GM23338 (cell line): ENCODE measurements at regions not wholly inside any gene's neighbourhood (a gene's known extent, or its start where the extent isn't known, plus 50 kb on each side); places are given as distances from the start of the nearest gene placed in this dataset.

Experiments
- CREB1 ChIP-seq: fragments of 250-450 bp; sonication (Bioruptor Pico); IDR thresholded peaks from 2 replicates; pipeline ENCODE4 v1.5.0; 2020; ENCODE audit warnings: low read depth, mild to moderate bottlenecking, moderate library complexity
- CTCF ChIP-seq, 2 experiments: fragments of 200-600 bp in 1 of 2; sonication (generic) in 1 of 2; conservative IDR thresholded peaks; 2 replicates each; pipeline versions ENCODE4 v1.5.1 to v1.6.1; 2016 to 2017; ENCODE audit warnings: antibody characterized with exemption in 2 of 2, low read depth in 2 of 2, mild to moderate bottlenecking in 2 of 2, moderate library complexity in 1 of 2
- EZH2 ChIP-seq: fragments of 200-600 bp; sonication (generic); IDR thresholded peaks from one replicate; pipeline ENCODE4 v1.8.0; 2017; ENCODE audit warnings: antibody characterized with exemption, mild to moderate bottlenecking, low read depth; ENCODE audit not compliant: unreplicated experiment
- EZH2phosphoT487 ChIP-seq: fragments of 200-600 bp; sonication (generic); IDR thresholded peaks from one replicate; pipeline ENCODE4 v1.8.1; 2018; ENCODE audit warnings: antibody characterized with exemption; ENCODE audit not compliant: unreplicated experiment
- JUNB ChIP-seq: IDR thresholded peaks from one replicate; pipeline ENCODE4 v1.6.1; 2016; ENCODE audit warnings: antibody characterized with exemption; ENCODE audit not compliant: unreplicated experiment
- NANOG ChIP-seq: IDR thresholded peaks from 2 replicates; pipeline ENCODE4 v1.6.1; 2016; ENCODE audit warnings: antibody characterized with exemption, borderline replicate concordance
- POLR2AphosphoS5 ChIP-seq: IDR thresholded peaks from 2 replicates; pipeline ENCODE4 v1.6.1; 2016; ENCODE audit warnings: antibody characterized with exemption, low read depth
- REST ChIP-seq: IDR thresholded peaks from one replicate; pipeline ENCODE4 v1.6.1; 2018; ENCODE audit warnings: antibody characterized with exemption; ENCODE audit not compliant: unreplicated experiment
- ZNF331 ChIP-seq: fragments of 250-450 bp; sonication (Bioruptor Pico); IDR thresholded peaks from 2 replicates; pipeline ENCODE4 v1.5.0; 2020; ENCODE audit warnings: low read depth, mild to moderate bottlenecking, moderate library complexity
- TF ChIP-seq, protein P1 (sequence below): IDR thresholded peaks from 2 replicates; pipeline ENCODE4 v1.6.1; 2016; ENCODE audit warnings: antibody characterized with exemption

GRCh38 chr11:122202161-122202950 lies 86.3 kb upstream of the BLID start:
- TF ChIP-seq CTCF (conservative IDR thresholded peaks at IDR 0.05; ENCODE audit: low read depth in 2 of 2) = no peak
- no peak for TF ChIP-seq EZH2phosphoT487
- no peak for TF ChIP-seq REST
- no peak for TF ChIP-seq JUNB
- TF ChIP-seq POLR2AphosphoS5 = no peak
- no peak for TF ChIP-seq EZH2
- TF ChIP-seq, protein P1, sequence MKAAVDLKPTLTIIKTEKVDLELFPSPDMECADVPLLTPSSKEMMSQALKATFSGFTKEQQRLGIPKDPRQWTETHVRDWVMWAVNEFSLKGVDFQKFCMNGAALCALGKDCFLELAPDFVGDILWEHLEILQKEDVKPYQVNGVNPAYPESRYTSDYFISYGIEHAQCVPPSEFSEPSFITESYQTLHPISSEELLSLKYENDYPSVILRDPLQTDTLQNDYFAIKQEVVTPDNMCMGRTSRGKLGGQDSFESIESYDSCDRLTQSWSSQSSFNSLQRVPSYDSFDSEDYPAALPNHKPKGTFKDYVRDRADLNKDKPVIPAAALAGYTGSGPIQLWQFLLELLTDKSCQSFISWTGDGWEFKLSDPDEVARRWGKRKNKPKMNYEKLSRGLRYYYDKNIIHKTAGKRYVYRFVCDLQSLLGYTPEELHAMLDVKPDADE = no peak
- TF ChIP-seq CREB1 (CRISPR knock-in tag) = no peak
- TF ChIP-seq NANOG = no peak
- TF ChIP-seq ZNF331 (CRISPR knock-in tag) = no peak
